ENCODE measurements at regions not wholly inside any gene's neighbourhood (a gene's known extent, or its start where the extent isn't known, plus 50 kb on each side); places are given as distances from the start of the nearest gene placed in this dataset.

DNA sequence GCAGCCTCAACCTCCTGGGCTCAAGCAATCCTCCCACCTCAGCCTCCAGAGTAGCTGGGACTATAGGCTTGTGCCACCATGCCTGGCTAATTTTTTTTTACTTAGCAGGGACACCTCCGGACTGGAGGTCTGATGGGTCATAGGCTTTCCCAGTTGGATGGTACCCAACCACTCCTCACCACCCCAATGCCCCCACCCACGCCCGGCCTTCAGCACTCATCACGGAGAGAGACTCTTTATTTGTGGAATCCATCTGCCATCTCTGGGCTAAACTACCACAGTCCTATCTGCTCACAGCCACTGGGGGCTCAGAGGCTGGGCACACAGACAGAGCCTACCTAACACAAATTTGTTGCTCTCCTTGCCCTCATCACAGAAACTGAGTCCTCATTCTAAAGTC lies 58.3 kb upstream of the STXBP1 start:
- FAIRE-seq (no peak), DNase-seq (ENCODE audit: low read depth) (no peak)
- Histone ChIP-seq H3K36me3 (ENCODE audit: control insufficient read depth, insufficient read depth, low read length) (peaks cover 15% of the 10 kb centered on the region), H3K4me3 (ENCODE audit: low read depth, low read length) (no peak overlapping the region), H3K27me3 (ENCODE audit: control insufficient read depth, insufficient read depth, low read length) (no peaks in the 10 kb centered on the region)
- TF ChIP-seq, protein P1, sequence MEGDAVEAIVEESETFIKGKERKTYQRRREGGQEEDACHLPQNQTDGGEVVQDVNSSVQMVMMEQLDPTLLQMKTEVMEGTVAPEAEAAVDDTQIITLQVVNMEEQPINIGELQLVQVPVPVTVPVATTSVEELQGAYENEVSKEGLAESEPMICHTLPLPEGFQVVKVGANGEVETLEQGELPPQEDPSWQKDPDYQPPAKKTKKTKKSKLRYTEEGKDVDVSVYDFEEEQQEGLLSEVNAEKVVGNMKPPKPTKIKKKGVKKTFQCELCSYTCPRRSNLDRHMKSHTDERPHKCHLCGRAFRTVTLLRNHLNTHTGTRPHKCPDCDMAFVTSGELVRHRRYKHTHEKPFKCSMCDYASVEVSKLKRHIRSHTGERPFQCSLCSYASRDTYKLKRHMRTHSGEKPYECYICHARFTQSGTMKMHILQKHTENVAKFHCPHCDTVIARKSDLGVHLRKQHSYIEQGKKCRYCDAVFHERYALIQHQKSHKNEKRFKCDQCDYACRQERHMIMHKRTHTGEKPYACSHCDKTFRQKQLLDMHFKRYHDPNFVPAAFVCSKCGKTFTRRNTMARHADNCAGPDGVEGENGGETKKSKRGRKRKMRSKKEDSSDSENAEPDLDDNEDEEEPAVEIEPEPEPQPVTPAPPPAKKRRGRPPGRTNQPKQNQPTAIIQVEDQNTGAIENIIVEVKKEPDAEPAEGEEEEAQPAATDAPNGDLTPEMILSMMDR (IDR thresholded peaks at IDR 0.05; ENCODE audit: insufficient read depth, low read length, severe bottlenecking): no peak

DNA sequence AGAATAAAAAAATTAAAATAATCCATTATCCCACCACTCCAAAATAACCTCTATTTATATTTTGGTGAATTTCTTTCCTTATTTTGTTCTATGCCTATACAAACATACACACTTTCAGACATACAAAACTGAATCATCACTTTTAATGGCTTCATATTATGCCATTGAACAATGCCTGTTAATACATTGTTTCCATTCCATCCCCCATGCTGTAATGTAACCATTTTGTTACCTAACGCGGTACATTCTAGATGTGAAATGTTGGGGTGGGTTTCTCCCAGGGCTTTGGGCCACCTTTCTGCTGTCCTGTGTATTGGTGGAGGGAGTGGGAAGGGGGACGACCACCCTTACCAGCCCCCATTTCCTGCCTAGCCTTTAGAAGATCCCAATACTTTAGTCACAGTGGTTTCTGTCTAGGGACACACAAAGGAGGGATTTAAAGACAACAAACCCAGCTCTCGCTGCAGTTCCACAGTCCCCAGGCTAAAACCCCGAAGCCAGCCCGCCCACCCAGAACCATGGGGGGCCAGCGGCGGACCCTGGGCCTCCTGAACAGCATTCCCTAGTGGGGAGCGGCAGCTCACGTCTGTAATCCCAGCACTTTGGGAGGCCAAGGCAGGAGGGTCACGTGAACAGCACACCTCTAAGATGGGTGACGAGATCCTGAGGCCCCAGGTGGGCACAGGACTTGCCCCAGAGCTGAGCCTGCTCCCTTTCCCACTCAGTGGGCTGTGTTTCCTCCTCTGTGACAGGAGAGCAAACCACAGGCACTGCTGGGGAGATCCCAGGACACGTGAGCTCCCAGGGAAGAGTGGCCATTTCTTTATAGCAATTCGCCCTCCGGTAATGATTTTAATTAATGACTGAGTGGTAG lies 56.9 kb upstream of the STXBP1 start:
- Histone ChIP-seq H3K36me3 (ENCODE audit: control insufficient read depth, insufficient read depth, low read length) (peaks cover 27% of the 10 kb centered on the region), H3K4me3 (ENCODE audit: low read depth, low read length) (no peak overlapping the region)

DNA sequence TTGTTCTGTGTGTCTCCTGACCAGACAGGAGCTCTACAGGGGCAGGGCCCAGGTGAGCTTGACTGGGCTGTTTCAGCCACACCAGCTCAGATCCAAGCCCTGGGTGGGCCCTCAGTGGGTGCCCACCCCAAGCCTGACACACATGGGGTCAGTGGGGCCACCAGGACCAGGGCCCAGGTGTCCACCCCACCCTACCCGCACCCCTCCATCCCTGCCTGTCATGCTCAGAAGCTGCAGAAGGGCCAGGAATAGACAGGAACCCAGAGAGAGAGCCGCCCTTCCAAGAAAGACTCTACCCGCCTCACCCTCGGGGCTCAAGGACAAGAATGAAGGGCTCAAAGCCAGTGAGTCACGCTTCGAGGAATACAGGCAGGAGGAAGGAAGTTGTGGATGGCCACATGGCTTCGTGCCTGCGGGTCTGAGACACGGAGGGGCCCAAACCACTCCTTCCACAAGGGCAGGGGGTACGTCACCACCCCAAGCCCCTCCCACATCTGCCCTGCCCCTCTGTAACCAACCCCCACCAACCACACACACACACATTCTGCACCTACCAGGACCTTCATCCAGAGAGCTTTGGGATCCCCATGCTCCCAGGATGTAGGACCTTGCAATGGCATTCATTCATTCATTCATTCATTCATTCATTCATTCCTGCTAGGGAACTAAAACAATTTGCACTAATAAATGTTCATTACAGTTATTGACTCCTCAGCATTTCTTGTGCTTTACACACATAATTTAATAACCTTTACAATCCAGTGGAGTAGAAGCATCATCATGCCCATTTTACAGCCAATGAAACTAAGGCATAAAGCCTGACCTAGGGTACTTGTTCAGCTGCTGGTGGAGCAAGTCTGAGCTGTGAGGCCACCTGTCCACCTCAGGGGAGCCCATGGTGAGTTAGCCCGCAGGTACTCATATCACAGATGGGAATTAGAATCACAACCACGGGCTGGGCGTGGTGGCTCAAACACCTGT lies 55.9 kb upstream of the STXBP1 start:
- peaks cover 34% of the 10 kb centered on the region for H3K36me3 ChIP-seq (ENCODE audit: control insufficient read depth, insufficient read depth, low read length)
- H3K4me3 ChIP-seq (ENCODE audit: low read depth, low read length): no peak overlapping the region
- TF ChIP-seq, protein P1 (IDR thresholded peaks at IDR 0.05; ENCODE audit: insufficient read depth, low read length, severe bottlenecking): no peak
- peak; percentile 96 for FAIRE-seq
- no peaks in the 10 kb centered on the region for H3K27me3 ChIP-seq (ENCODE audit: control insufficient read depth, insufficient read depth, low read length)
- peak; percentile 91 for DNase-seq (ENCODE audit: low read depth)

More for the DNA sequence above, 56.9 kb upstream of the STXBP1 start:
- DNase-seq (ENCODE audit: low read depth): no peak
- no peaks in the 10 kb centered on the region for H3K27me3 ChIP-seq (ENCODE audit: control insufficient read depth, insufficient read depth, low read length)
- TF ChIP-seq, protein P1 (IDR thresholded peaks at IDR 0.05; ENCODE audit: insufficient read depth, low read length, severe bottlenecking): no peak
- no peak for FAIRE-seq

DNA sequence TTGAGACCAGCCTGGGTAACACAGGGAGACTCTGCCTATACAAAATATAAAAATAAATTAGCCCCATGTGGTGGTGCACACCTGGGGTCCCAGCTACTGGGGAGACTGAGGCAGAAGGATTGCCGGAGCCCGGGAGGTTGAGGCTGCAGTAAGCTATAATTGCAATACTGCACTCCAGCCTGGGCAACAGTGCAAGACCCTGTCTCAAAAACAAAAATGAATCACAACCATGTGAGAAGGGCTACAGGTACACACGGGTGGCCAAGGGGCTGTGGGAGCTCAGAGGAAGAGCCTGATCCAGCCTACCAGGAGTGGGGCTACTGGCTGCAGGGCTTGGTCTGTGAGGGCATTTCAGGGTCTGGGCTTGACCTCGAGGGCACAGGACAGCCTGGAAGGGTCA lies 55.2 kb upstream of the STXBP1 start:
- no peak for FAIRE-seq
- H3K36me3 ChIP-seq (ENCODE audit: control insufficient read depth, insufficient read depth, low read length): peaks cover 35% of the 10 kb centered on the region
- H3K27me3 ChIP-seq (ENCODE audit: control insufficient read depth, insufficient read depth, low read length): no peaks in the 10 kb centered on the region
- H3K4me3 ChIP-seq (ENCODE audit: low read depth, low read length): no peak overlapping the region
- TF ChIP-seq, protein P1 (IDR thresholded peaks at IDR 0.05; ENCODE audit: insufficient read depth, low read length, severe bottlenecking): no peak
- no peak for DNase-seq (ENCODE audit: low read depth)

DNA sequence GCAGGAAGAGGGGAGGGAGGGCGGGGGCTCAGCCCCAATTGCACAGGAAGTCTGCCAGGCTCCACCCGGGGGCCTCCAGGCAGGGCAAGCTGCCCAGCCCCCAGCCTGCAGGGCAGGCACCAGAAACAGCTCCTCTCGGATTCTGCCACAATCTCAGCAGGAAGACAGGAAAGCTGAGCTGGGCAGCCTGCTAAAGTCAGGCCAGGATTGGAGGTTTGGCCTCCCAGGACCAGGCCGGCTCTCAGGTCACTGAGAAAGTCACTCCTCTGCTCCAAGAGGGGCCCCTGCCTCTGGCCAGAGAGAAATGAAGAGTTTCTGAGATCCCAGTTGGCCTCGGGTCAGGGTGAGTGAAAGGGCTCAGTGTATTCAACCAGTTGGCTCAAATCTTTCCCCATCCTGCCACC lies 54.6 kb upstream of the STXBP1 start:
- TF ChIP-seq, protein P1 (IDR thresholded peaks at IDR 0.05; ENCODE audit: insufficient read depth, low read length, severe bottlenecking): no peak
- Histone ChIP-seq H3K4me3 (ENCODE audit: low read depth, low read length) (no peak overlapping the region), H3K27me3 (ENCODE audit: control insufficient read depth, insufficient read depth, low read length) (no peaks in the 10 kb centered on the region), H3K36me3 (ENCODE audit: control insufficient read depth, insufficient read depth, low read length) (peaks cover 34% of the 10 kb centered on the region)
- DNase-seq (ENCODE audit: low read depth): no peak
- no peak for FAIRE-seq
